Bronchial epithelial cell (primary cell): ENCODE measurements at regions not wholly inside any gene's neighbourhood (a gene's known extent, or its start where the extent isn't known, plus 50 kb on each side); places are given as distances from the start of the nearest gene placed in this dataset.
A peak's percentile ranks its signal among the peaks of the same experiment; 100 is the strongest.

Experiments
- DNase-seq: peaks from one replicate; pipeline ENCODE4 v3.0.0-alpha.2; 2010; ENCODE audit warnings: low read depth
- FAIRE-seq: peaks from 2 replicates; lab custom pipeline; 2011; peaks lifted over from hg19 to GRCh38; lab: Jason Lieb, UNC
- H3K27me3 ChIP-seq: 2 replicates; pipeline ENCODE4 v1.5.1; 2011; ENCODE audit warnings: low read length; ENCODE audit not compliant: control insufficient read depth, insufficient read depth
- H3K36me3 ChIP-seq: 2 replicates; pipeline ENCODE4 v1.5.1; 2011; ENCODE audit warnings: low read length; ENCODE audit not compliant: control insufficient read depth, insufficient read depth
- H3K4me3 ChIP-seq: 2 replicates; pipeline ENCODE4 v1.5.1; 2011; ENCODE audit warnings: mild to moderate bottlenecking, low read depth, low read length, control low read depth
- TF ChIP-seq, protein P1 (sequence below): IDR thresholded peaks from 2 replicates; pipeline ENCODE4 v1.5.1; 2011; ENCODE audit warnings: mild to moderate bottlenecking, moderate library complexity, low read length, control low read depth, inconsistent platforms; ENCODE audit not compliant: insufficient read depth, severe bottlenecking

DNA sequence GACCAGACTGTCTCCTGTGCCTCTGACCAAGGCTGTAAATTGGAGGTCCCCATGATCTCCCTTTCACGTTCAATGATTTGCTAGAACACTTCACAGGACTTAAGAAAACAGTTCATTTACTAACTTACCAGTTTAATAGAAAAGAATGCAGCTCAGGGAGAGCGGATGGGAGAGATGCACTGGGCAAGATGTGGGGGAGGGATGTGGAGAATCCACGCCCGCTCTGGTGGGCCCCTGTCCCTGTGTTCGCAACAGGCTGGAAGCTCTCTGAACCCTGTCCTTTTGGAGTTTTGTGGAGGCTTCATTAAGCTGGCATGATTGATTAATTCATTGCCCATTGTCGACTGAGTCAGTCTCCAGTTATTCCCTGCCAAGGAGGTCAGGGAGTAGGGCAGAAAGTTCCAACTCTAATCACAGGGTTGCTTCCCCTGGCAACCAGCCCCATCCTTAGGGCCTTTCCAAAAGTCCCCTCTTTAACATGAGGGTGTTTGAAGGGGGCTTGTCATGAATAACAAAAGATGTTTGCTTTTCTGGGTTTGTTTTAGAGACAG is 257.1 kb downstream of the ACKR3 start:
- no peak for FAIRE-seq
- H3K27me3 ChIP-seq = no peaks in the 10 kb centered on the region
- no peaks in the 10 kb centered on the region for H3K36me3 ChIP-seq
- no peak overlapping the region for H3K4me3 ChIP-seq
- no peak for DNase-seq
- TF ChIP-seq, protein P1, sequence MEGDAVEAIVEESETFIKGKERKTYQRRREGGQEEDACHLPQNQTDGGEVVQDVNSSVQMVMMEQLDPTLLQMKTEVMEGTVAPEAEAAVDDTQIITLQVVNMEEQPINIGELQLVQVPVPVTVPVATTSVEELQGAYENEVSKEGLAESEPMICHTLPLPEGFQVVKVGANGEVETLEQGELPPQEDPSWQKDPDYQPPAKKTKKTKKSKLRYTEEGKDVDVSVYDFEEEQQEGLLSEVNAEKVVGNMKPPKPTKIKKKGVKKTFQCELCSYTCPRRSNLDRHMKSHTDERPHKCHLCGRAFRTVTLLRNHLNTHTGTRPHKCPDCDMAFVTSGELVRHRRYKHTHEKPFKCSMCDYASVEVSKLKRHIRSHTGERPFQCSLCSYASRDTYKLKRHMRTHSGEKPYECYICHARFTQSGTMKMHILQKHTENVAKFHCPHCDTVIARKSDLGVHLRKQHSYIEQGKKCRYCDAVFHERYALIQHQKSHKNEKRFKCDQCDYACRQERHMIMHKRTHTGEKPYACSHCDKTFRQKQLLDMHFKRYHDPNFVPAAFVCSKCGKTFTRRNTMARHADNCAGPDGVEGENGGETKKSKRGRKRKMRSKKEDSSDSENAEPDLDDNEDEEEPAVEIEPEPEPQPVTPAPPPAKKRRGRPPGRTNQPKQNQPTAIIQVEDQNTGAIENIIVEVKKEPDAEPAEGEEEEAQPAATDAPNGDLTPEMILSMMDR = no peak

DNA sequence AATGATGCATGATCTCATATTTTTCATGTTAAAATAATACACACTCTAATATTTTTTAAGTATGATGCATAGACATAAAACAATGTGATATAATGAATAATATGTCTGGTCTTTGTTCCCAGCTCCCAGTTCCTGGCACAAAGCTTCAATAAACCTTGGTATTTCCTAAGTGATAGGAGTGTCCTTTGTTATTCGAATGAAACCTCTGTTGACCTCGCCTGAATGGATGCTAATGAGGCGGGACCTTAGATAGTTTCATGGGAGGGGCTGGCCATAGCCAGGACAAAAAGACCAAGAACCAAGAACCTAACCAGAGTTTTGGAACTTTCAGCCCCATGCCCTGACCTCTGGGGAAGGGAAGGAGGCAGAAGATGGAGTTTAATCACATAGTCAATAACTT is 257.7 kb upstream of the COPS8 start:
- H3K27me3 ChIP-seq = no peaks in the 10 kb centered on the region
- no peaks in the 10 kb centered on the region for H3K36me3 ChIP-seq
- no peak for DNase-seq
- no peak for FAIRE-seq
- H3K4me3 ChIP-seq = no peak overlapping the region
- TF ChIP-seq, protein P1 = no peak

DNA sequence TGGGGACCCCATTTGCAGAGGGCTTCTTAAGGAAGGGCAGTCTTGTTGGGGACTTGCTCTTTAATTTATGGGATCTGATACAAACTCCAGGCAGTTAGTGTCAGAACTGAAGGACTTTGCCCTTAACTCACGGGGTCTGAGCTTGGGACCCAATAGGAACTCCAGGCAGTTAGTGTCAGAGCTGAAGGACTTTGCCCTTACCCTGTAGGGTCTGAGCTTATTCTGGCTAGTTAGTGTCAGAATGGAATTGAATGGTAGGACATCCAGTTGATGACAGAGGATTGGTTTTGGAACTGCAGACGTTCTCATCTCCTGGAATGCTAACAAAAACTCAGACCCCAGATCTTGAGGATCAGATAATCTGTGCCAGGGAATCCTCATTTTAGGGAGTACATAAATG is 256.9 kb upstream of the COPS8 start:
- H3K27me3 ChIP-seq = no peaks in the 10 kb centered on the region
- no peak overlapping the region for H3K4me3 ChIP-seq
- TF ChIP-seq, protein P1 = no peak
- no peaks in the 10 kb centered on the region for H3K36me3 ChIP-seq
- FAIRE-seq (no peak), DNase-seq (no peak)

DNA sequence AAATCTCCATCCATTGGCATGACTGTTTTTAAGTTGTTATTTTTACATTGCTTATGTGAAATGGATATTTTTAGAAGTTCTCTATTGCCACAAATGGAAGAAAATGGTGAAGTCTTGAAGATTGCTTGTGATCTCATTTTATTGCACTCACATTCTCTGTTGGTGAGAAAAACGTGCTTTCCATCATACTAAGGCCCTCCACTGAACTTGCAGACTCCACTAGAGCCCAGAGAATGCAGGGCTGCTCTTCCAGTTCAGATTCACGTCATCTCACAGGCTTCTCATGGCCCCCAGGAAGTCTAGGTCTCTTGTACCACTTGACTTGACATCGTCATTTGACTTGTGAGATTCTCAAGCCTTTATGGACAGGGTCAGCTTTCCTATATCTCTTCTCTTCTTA is 254.8 kb upstream of the COPS8 start:
- no peak for FAIRE-seq
- no peak for DNase-seq
- TF ChIP-seq, protein P1 = no peak
- Histone ChIP-seq H3K4me3 (no peak overlapping the region), H3K27me3 (no peaks in the 10 kb centered on the region), H3K36me3 (no peaks in the 10 kb centered on the region)

DNA sequence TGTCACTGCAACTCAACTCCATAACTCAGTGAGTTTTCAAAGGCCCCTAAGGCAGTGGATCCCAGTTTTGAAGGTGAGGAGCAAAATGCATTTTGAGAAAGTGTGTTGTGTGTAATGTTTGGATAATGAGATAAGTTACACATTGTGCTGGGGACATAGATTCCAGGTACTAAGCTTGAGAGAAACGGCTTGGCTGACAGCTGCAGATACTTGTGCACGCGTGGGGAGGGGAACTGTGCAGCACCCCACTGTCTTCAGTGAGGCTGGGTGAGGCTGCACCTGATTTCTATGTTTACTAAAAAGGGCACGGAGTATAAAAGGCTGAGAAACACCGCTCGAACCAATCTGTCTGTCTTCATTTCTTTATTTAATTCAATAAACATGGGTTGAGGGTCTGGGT is 254.0 kb upstream of the COPS8 start:
- TF ChIP-seq, protein P1 = no peak
- Histone ChIP-seq H3K4me3 (no peak overlapping the region), H3K27me3 (no peaks in the 10 kb centered on the region), H3K36me3 (no peaks in the 10 kb centered on the region)
- FAIRE-seq = peak; percentile 64
- DNase-seq = no peak

DNA sequence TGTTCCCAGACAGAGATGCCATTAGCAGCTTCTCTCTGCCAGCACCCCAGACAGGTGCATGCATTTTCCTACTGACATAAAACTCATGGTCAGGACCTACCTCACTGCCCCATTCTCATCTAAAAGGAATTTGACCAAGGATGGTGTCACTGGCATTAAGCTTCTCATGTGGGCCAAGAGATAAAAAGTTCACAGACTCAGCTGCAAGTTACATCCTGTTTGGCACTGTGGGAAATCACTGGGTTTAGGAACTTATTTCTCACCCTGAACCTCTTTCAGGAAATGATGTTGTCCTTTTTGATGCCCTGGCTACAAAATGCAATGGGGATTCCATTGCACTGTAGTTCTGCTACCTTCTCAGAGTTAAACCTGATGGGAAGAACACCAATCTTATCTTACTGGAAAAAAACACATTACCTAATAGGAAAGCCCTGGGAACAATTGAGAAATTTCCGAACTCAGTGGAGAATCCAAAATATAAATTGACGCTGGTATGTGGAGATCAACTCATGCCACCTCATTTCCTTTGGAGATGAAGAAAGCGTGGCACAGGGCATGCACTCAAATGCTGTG is 252.1 kb upstream of the COPS8 start:
- TF ChIP-seq, protein P1 = no peak
- DNase-seq (peak; percentile 93), FAIRE-seq (peak; percentile 72)
- Histone ChIP-seq H3K27me3 (no peaks in the 10 kb centered on the region), H3K36me3 (no peaks in the 10 kb centered on the region), H3K4me3 (no peak overlapping the region)
